ENCODE measurements at regions not wholly inside any gene's neighbourhood (a gene's known extent, or its start where the extent isn't known, plus 50 kb on each side); places are given as distances from the start of the nearest gene placed in this dataset.

- TF ChIP-seq, protein P1, sequence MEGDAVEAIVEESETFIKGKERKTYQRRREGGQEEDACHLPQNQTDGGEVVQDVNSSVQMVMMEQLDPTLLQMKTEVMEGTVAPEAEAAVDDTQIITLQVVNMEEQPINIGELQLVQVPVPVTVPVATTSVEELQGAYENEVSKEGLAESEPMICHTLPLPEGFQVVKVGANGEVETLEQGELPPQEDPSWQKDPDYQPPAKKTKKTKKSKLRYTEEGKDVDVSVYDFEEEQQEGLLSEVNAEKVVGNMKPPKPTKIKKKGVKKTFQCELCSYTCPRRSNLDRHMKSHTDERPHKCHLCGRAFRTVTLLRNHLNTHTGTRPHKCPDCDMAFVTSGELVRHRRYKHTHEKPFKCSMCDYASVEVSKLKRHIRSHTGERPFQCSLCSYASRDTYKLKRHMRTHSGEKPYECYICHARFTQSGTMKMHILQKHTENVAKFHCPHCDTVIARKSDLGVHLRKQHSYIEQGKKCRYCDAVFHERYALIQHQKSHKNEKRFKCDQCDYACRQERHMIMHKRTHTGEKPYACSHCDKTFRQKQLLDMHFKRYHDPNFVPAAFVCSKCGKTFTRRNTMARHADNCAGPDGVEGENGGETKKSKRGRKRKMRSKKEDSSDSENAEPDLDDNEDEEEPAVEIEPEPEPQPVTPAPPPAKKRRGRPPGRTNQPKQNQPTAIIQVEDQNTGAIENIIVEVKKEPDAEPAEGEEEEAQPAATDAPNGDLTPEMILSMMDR (IDR thresholded peaks at IDR 0.05), result no peak
- TF ChIP-seq POLR2A (IDR thresholded peaks at IDR 0.05), result no peak
Observed at GRCh38 chr22:49281467-49282340, 546.0 kb downstream of the BRD1 start.

Data from heart left ventricle (tissue), 13 donors.